H1 (cell line): ENCODE measurements at regions not wholly inside any gene's neighbourhood (a gene's known extent, or its start where the extent isn't known, plus 50 kb on each side); places are given as distances from the start of the nearest gene placed in this dataset.

Experiments
- CTCF ChIA-PET: fragments of 300-600 bp; sonication (Branson Sonifier 250); formaldehyde crosslinking; loops from one replicate; lab custom pipeline; 2021; ENCODE audit not compliant: partially characterized antibody; lab: Charles Lee
- POLR2A ChIA-PET: fragments of 300-600 bp; sonication (Branson Sonifier 250); formaldehyde crosslinking; loops from one replicate; lab custom pipeline; 2021; ENCODE audit warnings: inconsistent platforms; ENCODE audit not compliant: partially characterized antibody; lab: Charles Lee
- DNase-seq, 2 experiments: peaks; one replicate each; pipeline versions ENCODE4 v3.0.0 to v3.0.0-alpha.2; 2010 to 2022; ENCODE audit warnings: low spot score in 2 of 2, low read depth in 1 of 2, mixed read lengths in 1 of 2
- FAIRE-seq: peaks from 2 replicates; lab custom pipeline; 2011; peaks lifted over from hg19 to GRCh38; lab: Jason Lieb, UNC
- H2AFZ ChIP-seq: 2 replicates; pipeline ENCODE4 v1.8.1; 2012; ENCODE audit warnings: low read length, inconsistent platforms
- H2AK5ac ChIP-seq: 2 replicates; pipeline ENCODE4 v1.6.1; 2013; ENCODE audit warnings: low read depth, low read length
- H2BK120ac ChIP-seq: replicated peaks from 2 replicates; pipeline ENCODE3; 2013; ENCODE audit warnings: low read depth, low read length, inconsistent platforms
- H2BK12ac ChIP-seq: 2 replicates; pipeline ENCODE4 v1.6.1; 2013; ENCODE audit warnings: low read depth, low read length
- H2BK15ac ChIP-seq: 2 replicates; pipeline ENCODE4 v1.6.1; 2013; ENCODE audit warnings: low read length
- H2BK20ac ChIP-seq: 2 replicates; pipeline ENCODE4 v1.6.1; 2013; ENCODE audit warnings: low read length
- H2BK5ac ChIP-seq: 2 replicates; pipeline ENCODE4 v1.6.1; 2013; ENCODE audit warnings: low read depth, low read length
- H3K14ac ChIP-seq: 2 replicates; pipeline ENCODE4 v1.6.1; 2013; ENCODE audit warnings: inconsistent platforms; ENCODE audit not compliant: insufficient read length
- H3K18ac ChIP-seq: 2 replicates; pipeline ENCODE4 v1.6.1; 2013; ENCODE audit warnings: low read length; ENCODE audit errors: extremely low read depth
- H3K23ac ChIP-seq: 2 replicates; pipeline ENCODE4 v1.6.1; 2013; ENCODE audit warnings: inconsistent platforms; ENCODE audit not compliant: insufficient read length
- H3K23me2 ChIP-seq: 2 replicates; pipeline ENCODE4 v1.6.1; 2013; ENCODE audit warnings: low read depth, low read length
- H3K27ac ChIP-seq: 2 replicates; pipeline ENCODE4 v1.6.1; 2011; ENCODE audit warnings: low read depth, low read length, inconsistent platforms
- H3K27me3 ChIP-seq, 4 experiments: replicated peaks in 1 of 4; 1 replicate in 1 of 4; 2 replicates in 3 of 4; pipeline versions ENCODE4 v1.6.1 to v1.8.1; 2011 to 2013; ENCODE audit warnings: low read length in 3 of 4, mild to moderate bottlenecking in 3 of 4, inconsistent platforms in 2 of 4, mixed read lengths in 2 of 4, moderate library complexity in 1 of 4; ENCODE audit not compliant: control insufficient read depth in 3 of 4, insufficient read depth in 3 of 4; ENCODE audit errors: extremely low read depth in 1 of 4
- H3K36me3 ChIP-seq, 4 experiments: 2 replicates each; pipeline versions ENCODE4 v1.6.1 to v1.8.1; 2011 to 2013; ENCODE audit warnings: mild to moderate bottlenecking in 4 of 4, low read length in 3 of 4, moderate library complexity in 2 of 4, control low read depth in 1 of 4, inconsistent platforms in 1 of 4; ENCODE audit not compliant: insufficient read depth in 4 of 4, control insufficient read depth in 2 of 4
- H3K4ac ChIP-seq: replicated peaks from 2 replicates; pipeline ENCODE3; 2013; ENCODE audit warnings: low read length, low read depth, mixed read lengths, inconsistent platforms; ENCODE audit not compliant: insufficient read length
- H3K4me1 ChIP-seq, 4 experiments: replicated peaks in 1 of 4; 1 replicate in 1 of 4; 2 replicates in 3 of 4; pipeline versions ENCODE4 v1.6.1 to v1.8.1; 2011 to 2013; ENCODE audit warnings: low read length in 3 of 4, inconsistent platforms in 2 of 4, mixed read lengths in 1 of 4; ENCODE audit not compliant: insufficient read depth in 4 of 4, control insufficient read depth in 3 of 4
- H3K4me2 ChIP-seq, 2 experiments: 2 replicates each; pipeline versions ENCODE4 v1.6.1 to v1.8.1; 2011 to 2013; ENCODE audit warnings: low read depth in 2 of 2, low read length in 2 of 2, control low read depth in 1 of 2, inconsistent platforms in 1 of 2, mild to moderate bottlenecking in 1 of 2; ENCODE audit not compliant: insufficient read depth in 1 of 2
- H3K4me3 ChIP-seq, 4 experiments: fragments of 200-600, 300-600 bp in 1 of 4; sonication (generic), shearing (Covaris generic), sonication (Bioruptor Twin) in 1 of 4; 2 replicates each; pipeline versions ENCODE4 v1.5.1 to v1.8.1; 2011 to 2016; ENCODE audit warnings: low read length in 4 of 4, low read depth in 3 of 4, control low read depth in 2 of 4, inconsistent platforms in 2 of 4, mild to moderate bottlenecking in 2 of 4, mixed read lengths in 1 of 4, moderate library complexity in 1 of 4; ENCODE audit not compliant: insufficient read depth in 2 of 4; ENCODE audit errors: extremely low read depth in 1 of 4
- H3K56ac ChIP-seq: replicated peaks from 2 replicates; pipeline ENCODE3; 2013; ENCODE audit warnings: low read depth, mild to moderate bottlenecking, mixed read lengths, low read length, inconsistent platforms; ENCODE audit not compliant: insufficient read length
- H3K79me1 ChIP-seq: 2 replicates; pipeline ENCODE4 v1.6.1; 2013; ENCODE audit warnings: low read depth, low read length, control low read depth
- H3K79me2 ChIP-seq, 2 experiments: 2 replicates each; pipeline versions ENCODE4 v1.6.1 to v1.8.1; 2012 to 2013; ENCODE audit warnings: low read length in 2 of 2, mild to moderate bottlenecking in 2 of 2, inconsistent platforms in 1 of 2; ENCODE audit not compliant: insufficient read depth in 2 of 2, control insufficient read depth in 1 of 2
- H3K9ac ChIP-seq, 4 experiments: replicated peaks in 1 of 4; 1 replicate in 1 of 4; 2 replicates in 3 of 4; pipeline versions ENCODE4 v1.6.1 to v1.8.1; 2011 to 2013; ENCODE audit warnings: low read depth in 3 of 4, low read length in 3 of 4, control low read depth in 2 of 4, mild to moderate bottlenecking in 2 of 4, moderate library complexity in 2 of 4, inconsistent platforms in 1 of 4; ENCODE audit errors: extremely low read depth in 1 of 4
- H3K9me3 ChIP-seq, 2 experiments: 2 replicates each; pipeline versions ENCODE4 v1.6.1 to v1.8.1; 2012 to 2013; ENCODE audit warnings: mild to moderate bottlenecking in 2 of 2, moderate library complexity in 2 of 2, control low read depth in 1 of 2, inconsistent platforms in 1 of 2, low read depth in 1 of 2, low read length in 1 of 2, mixed read lengths in 1 of 2; ENCODE audit not compliant: insufficient read depth in 2 of 2
- H4K20me1 ChIP-seq, 2 experiments: replicated peaks in 1 of 2; 2 replicates each; pipeline versions ENCODE3 to v1.8.1; 2011 to 2013; ENCODE audit warnings: inconsistent platforms in 2 of 2, low read length in 2 of 2, mild to moderate bottlenecking in 1 of 2; ENCODE audit not compliant: insufficient read depth in 2 of 2, control insufficient read depth in 1 of 2
- H4K5ac ChIP-seq: 2 replicates; pipeline ENCODE4 v1.6.1; 2013; ENCODE audit warnings: low read length, low read depth, mixed read lengths, inconsistent platforms; ENCODE audit not compliant: insufficient read length
- H4K8ac ChIP-seq: 2 replicates; pipeline ENCODE4 v1.8.0; 2013; ENCODE audit warnings: mild to moderate bottlenecking, moderate library complexity, low read length, inconsistent platforms; ENCODE audit not compliant: insufficient read depth; ENCODE audit errors: extremely low read depth
- H4K91ac ChIP-seq: replicated peaks from 2 replicates; pipeline ENCODE3; 2013; ENCODE audit warnings: low read length, mixed read lengths, inconsistent platforms; ENCODE audit not compliant: insufficient read length
- ASH2L ChIP-seq: fragments of 200-600, 300-600 bp; sonication (generic); IDR thresholded peaks from one replicate; pipeline ENCODE4 v1.7.1; 2017; ENCODE audit warnings: low read length
- CBX8 ChIP-seq: fragments of 300-800, 300-1000 bp; sonication (generic); IDR thresholded peaks from 2 replicates; pipeline ENCODE4 v1.7.1; 2016; ENCODE audit warnings: low read depth, low read length, borderline replicate concordance
- CHD1 ChIP-seq: IDR thresholded peaks from 2 replicates; pipeline ENCODE4 v1.6.1; 2012; ENCODE audit warnings: low read depth, low read length, improper control_type of control experiment
- GTF2F1 ChIP-seq: IDR thresholded peaks from 2 replicates; pipeline ENCODE4 v1.6.1; 2012; ENCODE audit warnings: low read depth, low read length, improper control_type of control experiment, borderline replicate concordance
- HDAC2 ChIP-seq, 2 experiments: fragments of 300-600 bp in 1 of 2; sonication (generic) in 1 of 2; IDR thresholded peaks; 2 replicates each; pipeline ENCODE4 v1.6.1; 2011 to 2012; ENCODE audit warnings: low read depth in 2 of 2, low read length in 2 of 2, mild to moderate bottlenecking in 2 of 2, moderate library complexity in 2 of 2, borderline replicate concordance in 1 of 2, inconsistent platforms in 1 of 2
- JUND ChIP-seq: IDR thresholded peaks from 2 replicates; pipeline ENCODE4 v1.6.1; 2011; ENCODE audit warnings: mild to moderate bottlenecking, improper control_type of control experiment, low read length
- KDM1A ChIP-seq: fragments of 200-600, 300-600 bp; sonication (generic); IDR thresholded peaks from 2 replicates; pipeline ENCODE4 v1.7.1; 2016; ENCODE audit warnings: mild to moderate bottlenecking, low read length, borderline replicate concordance
- MAFK ChIP-seq: IDR thresholded peaks from 2 replicates; pipeline ENCODE4 v1.6.1; 2012; ENCODE audit warnings: low read depth, mild to moderate bottlenecking, improper control_type of control experiment, low read length
- POLR2AphosphoS5 ChIP-seq: IDR thresholded peaks from 2 replicates; pipeline ENCODE4 v1.6.1; 2011; ENCODE audit warnings: low read depth, low read length
- POU5F1 ChIP-seq: IDR thresholded peaks from 2 replicates; pipeline ENCODE4 v1.6.1; 2011; ENCODE audit warnings: low read depth, mild to moderate bottlenecking, low read length, moderate library complexity
- RFX5 ChIP-seq: IDR thresholded peaks from 2 replicates; pipeline ENCODE4 v1.6.1; 2011; ENCODE audit warnings: low read depth, low read length, improper control_type of control experiment, borderline replicate concordance
- RNF2 ChIP-seq: fragments of 200-900, 300-1000 bp; sonication (generic); IDR thresholded peaks from 2 replicates; pipeline ENCODE4 v1.7.1; 2016; ENCODE audit warnings: borderline replicate concordance, low read depth, mild to moderate bottlenecking, antibody characterized with exemption, low read length; ENCODE audit not compliant: poor library complexity, severe bottlenecking; ENCODE audit errors: missing control alignments
- SAP30 ChIP-seq: fragments of 300-600 bp; sonication (generic); IDR thresholded peaks from 2 replicates; pipeline ENCODE4 v1.7.1; 2012; ENCODE audit warnings: low read length, moderate library complexity, mild to moderate bottlenecking, inconsistent platforms; ENCODE audit not compliant: insufficient read depth, insufficient replicate concordance
- TEAD4 ChIP-seq: IDR thresholded peaks from 2 replicates; pipeline ENCODE4 v1.6.1; 2012; ENCODE audit warnings: low read depth, low read length, inconsistent platforms, mixed read lengths
- ZNF274 ChIP-seq: IDR thresholded peaks from 2 replicates; pipeline ENCODE4 v1.7.0; 2012; ENCODE audit warnings: low read length, borderline replicate concordance; ENCODE audit errors: extremely low read depth
- WGBS, 2 experiments: shearing (Covaris generic) in 1 of 2; methylation state at CpG; one replicate each; pipeline versions ENCODE4 v1.1.6 to v1.1.7; 2013 to 2015; ENCODE audit warnings: low lambda C conversion rate in 2 of 2, mixed read lengths in 2 of 2, inconsistent platforms in 1 of 2, low coverage in 1 of 2, missing lambda C conversion rate in 1 of 2; ENCODE audit not compliant: insufficient replicate concordance in 2 of 2, insufficient coverage in 1 of 2, insufficient read length in 1 of 2; ENCODE audit errors: extremely low coverage in 1 of 2, missing lambda C conversion rate in 1 of 2; 5-methylcytosine and 5-hydroxymethylcytosine counted together

DNA sequence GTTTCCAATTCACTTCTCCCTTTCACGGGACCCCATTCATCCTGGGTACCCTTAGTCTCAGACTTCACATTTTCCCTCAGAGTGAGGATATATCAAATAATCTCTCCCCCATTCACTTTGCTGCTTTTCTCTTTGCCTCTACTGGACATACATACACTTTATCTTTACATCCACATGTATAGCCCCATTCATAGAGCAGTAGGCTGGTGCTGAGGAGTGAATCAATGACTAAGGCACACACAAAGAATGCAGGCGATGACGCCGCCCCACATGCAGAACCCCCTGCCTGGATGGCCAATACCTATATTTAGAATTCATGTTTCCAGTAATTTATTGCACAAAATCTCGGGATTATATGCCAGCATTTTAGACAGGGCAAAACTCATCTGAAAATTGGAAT lies 554.3 kb upstream of the TENM3 start:
- no peak overlapping the region for H4K5ac ChIP-seq
- no peak overlapping the region for H4K8ac ChIP-seq
- H2AK5ac ChIP-seq = no peak overlapping the region
- POLR2A ChIA-PET = no interaction called here
- no peak overlapping the region for H3K27ac ChIP-seq
- H2BK120ac ChIP-seq = no peak overlapping the region
- no peak overlapping the region for H3K56ac ChIP-seq
- H3K14ac ChIP-seq = no peak overlapping the region
- no peak overlapping the region for H3K4ac ChIP-seq
- no peaks in the 10 kb centered on the region for H4K20me1 ChIP-seq
- DNase-seq (no peak), FAIRE-seq (no peak)
- no peaks in the 10 kb centered on the region for H3K79me1 ChIP-seq
- H3K27me3 ChIP-seq = no peaks in the 10 kb centered on the region
- no peak overlapping the region for H3K4me3 ChIP-seq
- H3K9ac ChIP-seq = no peak overlapping the region
- H2BK15ac ChIP-seq = no peak overlapping the region
- CTCF ChIA-PET = no interaction called here
- no peak overlapping the region for H3K4me2 ChIP-seq
- no peak overlapping the region for H2BK12ac ChIP-seq
- no peak overlapping the region for H3K18ac ChIP-seq
- H2BK20ac ChIP-seq = no peak overlapping the region; the same call in 1 of the 2 replicates
- H4K91ac ChIP-seq = no peak overlapping the region
- H2BK5ac ChIP-seq = no peak overlapping the region
- no peaks in the 10 kb centered on the region for H3K23me2 ChIP-seq
- H2AFZ ChIP-seq = no peak overlapping the region
- no peaks in the 10 kb centered on the region for H3K79me2 ChIP-seq
- peaks cover 0 to 5% (median 0%) of the 10 kb centered on the region in 4 experiments; a peak in 3 of 7 replicates for H3K4me1 ChIP-seq
- no peaks in the 10 kb centered on the region for H3K9me3 ChIP-seq
- H3K36me3 ChIP-seq = no peaks in the 10 kb centered on the region
- 70% methylated on average over 5 of the region's 5 CpGs; no CpG with 5 or more reads in 1 of the 2 experiments for WGBS, 2 experiments
- no peak overlapping the region for H3K23ac ChIP-seq
- TF ChIP-seq ASH2L (no peak), POLR2AphosphoS5 (no peak), ZNF274 (no peak), TEAD4 (no peak), POU5F1 (no peak), KDM1A (no peak), CBX8 (no peak), JUND (no peak), RFX5 (no peak), MAFK (no peak), CHD1 (no peak), HDAC2 (IDR thresholded peaks at IDR 0.05; ENCODE audit: borderline replicate concordance in 1 of 2, low read depth in 2 of 2, low read length in 2 of 2) (no peak), SAP30 (no peak), GTF2F1 (no peak), RNF2 (no peak)
